ENCODE measurements at regions not wholly inside any gene's neighbourhood (a gene's known extent, or its start where the extent isn't known, plus 50 kb on each side); places are given as distances from the start of the nearest gene placed in this dataset.

DNA sequence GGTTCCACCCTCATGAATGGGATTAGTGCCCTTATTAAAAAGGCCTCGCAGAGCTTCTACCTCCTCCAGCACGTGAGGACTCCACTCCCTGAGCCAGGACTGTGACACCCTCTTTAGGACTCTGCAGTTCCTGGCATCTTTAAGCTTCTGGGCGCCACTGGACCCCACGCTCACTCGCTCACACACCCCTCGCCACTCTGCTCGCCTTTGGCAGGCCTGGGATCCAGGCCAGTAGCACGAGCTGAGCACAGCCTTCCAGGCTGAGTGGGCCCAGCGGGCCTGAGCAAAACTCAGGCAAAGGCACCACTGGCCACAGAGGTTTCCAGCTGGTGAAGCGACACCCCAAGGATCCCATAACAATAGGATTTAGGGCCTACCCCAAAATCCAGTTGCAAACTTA, 107.9 kb upstream of the GPC1 start:
- DNase-seq, result no peak
- H3K27ac ChIP-seq (ENCODE audit: low read depth in 2 of 2, low read length in 1 of 2), result no peak overlapping the region
- no peak overlapping the region for H3K4me2 ChIP-seq
- ChIA-PET POLR2A (no interaction called here), CTCF (interaction anchor here (1.5 kb wide), 1 partner anchor 12 kb away, joined by 4 read pairs; no protein-coding TSS in a partner anchor)
- H3K36me3 ChIP-seq (replicated peaks in 1 of 2; ENCODE audit: control insufficient read depth in 1 of 2, insufficient read depth in 2 of 2, low read length in 1 of 2), result no peaks in the 10 kb centered on the region
- H3K9me3 ChIP-seq, result no peaks in the 10 kb centered on the region
- TF ChIP-seq SIN3A (IDR thresholded peaks at IDR 0.05; ENCODE audit: borderline replicate concordance, low read depth, low read length) (no peak), EZH2phosphoT487 (IDR thresholded peaks at IDR 0.05; ENCODE audit: borderline replicate concordance, low read depth) (no peak), CHD2 (IDR thresholded peaks at IDR 0.05; ENCODE audit: low read length, partially characterized antibody) (no peak), POLR2AphosphoS5 (IDR thresholded peaks at IDR 0.05; ENCODE audit: low read depth, low read length) (no peak), FOSL2 (IDR thresholded peaks at IDR 0.05; ENCODE audit: borderline replicate concordance, low read depth) (no peak), TEAD4 (IDR thresholded peaks at IDR 0.05; ENCODE audit: borderline replicate concordance, insufficient read depth) (no peak), SMC3 (IDR thresholded peaks at IDR 0.05; ENCODE audit: low read depth, low read length) (no peak), MEF2A (IDR thresholded peaks at IDR 0.05; ENCODE audit: borderline replicate concordance, low read depth) (no peak), NFIC (IDR thresholded peaks at IDR 0.05; ENCODE audit: borderline replicate concordance) (no peak), TAF1 (IDR thresholded peaks at IDR 0.05; ENCODE audit: borderline replicate concordance, low read depth, low read length) (no peak), EP300 (IDR thresholded peaks at IDR 0.05; ENCODE audit: borderline replicate concordance in 1 of 2, low read depth in 1 of 2, low read length in 1 of 2) (no peak), NRF1 (IDR thresholded peaks at IDR 0.05; ENCODE audit: low read depth, low read length) (no peak), RFX5 (IDR thresholded peaks at IDR 0.05; ENCODE audit: low read length) (no peak), GATA2 (CRISPR knock-in tag; IDR thresholded peaks at IDR 0.05) (no peak)
- TF ChIP-seq, protein P1, sequence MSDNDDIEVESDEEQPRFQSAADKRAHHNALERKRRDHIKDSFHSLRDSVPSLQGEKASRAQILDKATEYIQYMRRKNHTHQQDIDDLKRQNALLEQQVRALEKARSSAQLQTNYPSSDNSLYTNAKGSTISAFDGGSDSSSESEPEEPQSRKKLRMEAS (IDR thresholded peaks at IDR 0.05; ENCODE audit: low read depth), result no peak
- TF ChIP-seq, protein P2, sequence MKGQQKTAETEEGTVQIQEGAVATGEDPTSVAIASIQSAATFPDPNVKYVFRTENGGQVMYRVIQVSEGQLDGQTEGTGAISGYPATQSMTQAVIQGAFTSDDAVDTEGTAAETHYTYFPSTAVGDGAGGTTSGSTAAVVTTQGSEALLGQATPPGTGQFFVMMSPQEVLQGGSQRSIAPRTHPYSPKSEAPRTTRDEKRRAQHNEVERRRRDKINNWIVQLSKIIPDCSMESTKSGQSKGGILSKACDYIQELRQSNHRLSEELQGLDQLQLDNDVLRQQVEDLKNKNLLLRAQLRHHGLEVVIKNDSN (IDR thresholded peaks at IDR 0.05; ENCODE audit: borderline replicate concordance, low read depth), result no peak
- TF ChIP-seq, protein P3, sequence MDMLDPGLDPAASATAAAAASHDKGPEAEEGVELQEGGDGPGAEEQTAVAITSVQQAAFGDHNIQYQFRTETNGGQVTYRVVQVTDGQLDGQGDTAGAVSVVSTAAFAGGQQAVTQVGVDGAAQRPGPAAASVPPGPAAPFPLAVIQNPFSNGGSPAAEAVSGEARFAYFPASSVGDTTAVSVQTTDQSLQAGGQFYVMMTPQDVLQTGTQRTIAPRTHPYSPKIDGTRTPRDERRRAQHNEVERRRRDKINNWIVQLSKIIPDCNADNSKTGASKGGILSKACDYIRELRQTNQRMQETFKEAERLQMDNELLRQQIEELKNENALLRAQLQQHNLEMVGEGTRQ (IDR thresholded peaks at IDR 0.05; ENCODE audit: borderline replicate concordance, low read depth, low read length), result no peak
- H3K9ac ChIP-seq, result no peak overlapping the region
- WGBS (ENCODE audit: low lambda C conversion rate), result 46% methylated on average over 4 of the region's 10 CpGs
- H3F3A ChIP-seq (replicated peaks; ENCODE audit: insufficient read depth), result no peaks in the 10 kb centered on the region
- H2AFZ ChIP-seq (ENCODE audit: low read depth), result no peak overlapping the region
- H3K27me3 ChIP-seq (ENCODE audit: insufficient read depth), result no peaks in the 10 kb centered on the region
- H3K79me2 ChIP-seq (ENCODE audit: insufficient read depth), result no peaks in the 10 kb centered on the region
- H4K20me1 ChIP-seq (ENCODE audit: insufficient read depth), result no peaks in the 10 kb centered on the region
- H3K4me3 ChIP-seq (ENCODE audit: low read depth in 2 of 2, low read length in 1 of 2), result no peak overlapping the region
- no peaks in the 10 kb centered on the region for H3K9me2 ChIP-seq
- peaks cover 0 to 33% of the 10 kb centered on the region in 2 experiments; a peak in 2 of 4 replicates for H3K4me1 ChIP-seq (ENCODE audit: control insufficient read depth in 1 of 2, insufficient read depth in 2 of 2, low read depth in 1 of 2, low read length in 1 of 2)

DNA sequence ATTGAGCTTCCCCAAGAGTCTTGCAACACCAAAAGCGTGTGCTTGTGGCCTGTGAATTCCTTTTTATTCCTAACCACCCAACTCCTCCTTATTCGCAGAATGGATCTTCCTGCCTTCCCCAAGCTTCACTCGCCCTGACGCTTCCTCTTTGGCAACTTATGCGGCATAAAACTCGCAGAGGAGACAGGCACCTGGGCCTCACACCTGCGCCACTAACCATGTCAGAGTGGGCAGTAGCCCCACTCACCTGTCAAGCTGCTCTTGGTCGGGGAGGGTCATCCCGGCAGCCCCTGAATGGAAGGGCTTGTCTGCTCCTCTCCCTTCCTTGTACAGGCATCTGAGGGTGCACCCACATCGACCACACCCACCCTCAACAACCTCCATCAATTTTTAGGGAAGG, 106.9 kb upstream of the GPC1 start:
- no peaks in the 10 kb centered on the region for H3K9me2 ChIP-seq
- no peaks in the 10 kb centered on the region for H3K79me2 ChIP-seq (ENCODE audit: insufficient read depth)
- peaks cover 0 to 33% of the 10 kb centered on the region in 2 experiments; a peak in 2 of 4 replicates for H3K4me1 ChIP-seq (ENCODE audit: control insufficient read depth in 1 of 2, insufficient read depth in 2 of 2, low read depth in 1 of 2, low read length in 1 of 2)
- H3F3A ChIP-seq (replicated peaks; ENCODE audit: insufficient read depth), result no peaks in the 10 kb centered on the region
- H3K27me3 ChIP-seq (ENCODE audit: insufficient read depth), result no peaks in the 10 kb centered on the region
- no peak for DNase-seq
- no peaks in the 10 kb centered on the region for H3K9me3 ChIP-seq
- H4K20me1 ChIP-seq (ENCODE audit: insufficient read depth), result no peaks in the 10 kb centered on the region
- ChIA-PET POLR2A (no interaction called here), CTCF (interaction anchor here (1.1 to 1.5 kb wide), 2 partner anchors 11 to 395 kb away, joined by 4 read pairs; no protein-coding TSS in a partner anchor)
- H3K9ac ChIP-seq, result no peak overlapping the region
- H3K36me3 ChIP-seq (replicated peaks in 1 of 2; ENCODE audit: control insufficient read depth in 1 of 2, insufficient read depth in 2 of 2, low read length in 1 of 2), result no peaks in the 10 kb centered on the region
- H3K4me2 ChIP-seq, result no peak overlapping the region
- no peak overlapping the region for H2AFZ ChIP-seq (ENCODE audit: low read depth)
- no peak overlapping the region for H3K27ac ChIP-seq (ENCODE audit: low read depth in 2 of 2, low read length in 1 of 2)
- TF ChIP-seq JUND (IDR thresholded peaks at IDR 0.05), result no peak
- TF ChIP-seq TAF1 (IDR thresholded peaks at IDR 0.05; ENCODE audit: borderline replicate concordance, low read depth, low read length), result no peak
- TF ChIP-seq GATA2 (CRISPR knock-in tag; IDR thresholded peaks at IDR 0.05), result no peak
- TF ChIP-seq TCF12 (IDR thresholded peaks at IDR 0.05), result no peak
- no peak overlapping the region for H3K4me3 ChIP-seq (ENCODE audit: low read depth in 2 of 2, low read length in 1 of 2)
- WGBS (ENCODE audit: low lambda C conversion rate), result 46% methylated on average over 10 of the region's 10 CpGs

Measured in SK-N-SH (cell line).